HFF-Myc (cell line): ENCODE measurements at regions not wholly inside any gene's neighbourhood (a gene's known extent, or its start where the extent isn't known, plus 50 kb on each side); places are given as distances from the start of the nearest gene placed in this dataset.

Source experiments
- DNase-seq: peaks from one replicate; pipeline ENCODE4 v3.0.0-alpha.2; 2011; ENCODE audit warnings: low read depth; ENCODE audit errors: extremely low read depth
- H3K4me3 ChIP-seq: replicated peaks from 2 replicates; pipeline ENCODE4 v1.5.1; 2011; ENCODE audit warnings: low read depth, mild to moderate bottlenecking, control low read depth, low read length
- CTCF ChIP-seq: IDR thresholded peaks from 2 replicates; pipeline ENCODE4 v1.5.1; 2012; ENCODE audit warnings: mild to moderate bottlenecking, low read depth, low read length, control low read depth; ENCODE audit errors: missing control alignments

- DNase-seq = no peak
- TF ChIP-seq CTCF = no peak
- no peak overlapping the region for H3K4me3 ChIP-seq
These were observed 263.0 kb downstream of the C16orf95 start for GRCh38 chr16:87054154-87054553.

GRCh38 chr16:87054856-87055255, 262.3 kb downstream of the C16orf95 start:
- DNase-seq = no peak
- no peak for TF ChIP-seq CTCF
- H3K4me3 ChIP-seq = no peak overlapping the region

- no peak for DNase-seq
- peak; percentile 11 for TF ChIP-seq CTCF
- H3K4me3 ChIP-seq = no peak overlapping the region
These were observed 261.1 kb downstream of the C16orf95 start for GRCh38 chr16:87056083-87056482.

GRCh38 chr16:87056551-87056950, 260.6 kb downstream of the C16orf95 start:
- DNase-seq = no peak
- TF ChIP-seq CTCF = no peak
- H3K4me3 ChIP-seq = no peak overlapping the region

GRCh38 chr16:87057211-87057881, 259.8 kb downstream of the C16orf95 start:
- peak; percentile 27 for TF ChIP-seq CTCF
- no peak for DNase-seq
- H3K4me3 ChIP-seq = no peak overlapping the region

GRCh38 chr16:87057951-87058560, 259.1 kb downstream of the C16orf95 start:
- H3K4me3 ChIP-seq = no peak overlapping the region
- TF ChIP-seq CTCF = no peak
- DNase-seq = no peak
